ENCODE measurements at regions not wholly inside any gene's neighbourhood (a gene's known extent, or its start where the extent isn't known, plus 50 kb on each side); places are given as distances from the start of the nearest gene placed in this dataset.

GRCh38 chr16:52078716-52079655 lies 468.0 kb downstream of the TOX3 start:
- ATAC-seq (peak; percentile 47), DNase-seq (no peak)
- Histone ChIP-seq H3K27me3 (no peaks in the 10 kb centered on the region), H3K4me3 (no peak overlapping the region), H3K36me3 (replicated peaks in 1 of 2; ENCODE audit: insufficient read depth in 1 of 2, low read depth in 2 of 2) (no peaks in the 10 kb centered on the region), H3K27ac (no peak overlapping the region), H3K9me3 (no peaks in the 10 kb centered on the region), H3K4me1 (no peaks in the 10 kb centered on the region)
- 69 to 70% methylated on average over 3 of the region's 3 CpGs for WGBS, 2 donors
- TF ChIP-seq POLR2A (IDR thresholded peaks at IDR 0.05) = no peak
- TF ChIP-seq, protein P1, sequence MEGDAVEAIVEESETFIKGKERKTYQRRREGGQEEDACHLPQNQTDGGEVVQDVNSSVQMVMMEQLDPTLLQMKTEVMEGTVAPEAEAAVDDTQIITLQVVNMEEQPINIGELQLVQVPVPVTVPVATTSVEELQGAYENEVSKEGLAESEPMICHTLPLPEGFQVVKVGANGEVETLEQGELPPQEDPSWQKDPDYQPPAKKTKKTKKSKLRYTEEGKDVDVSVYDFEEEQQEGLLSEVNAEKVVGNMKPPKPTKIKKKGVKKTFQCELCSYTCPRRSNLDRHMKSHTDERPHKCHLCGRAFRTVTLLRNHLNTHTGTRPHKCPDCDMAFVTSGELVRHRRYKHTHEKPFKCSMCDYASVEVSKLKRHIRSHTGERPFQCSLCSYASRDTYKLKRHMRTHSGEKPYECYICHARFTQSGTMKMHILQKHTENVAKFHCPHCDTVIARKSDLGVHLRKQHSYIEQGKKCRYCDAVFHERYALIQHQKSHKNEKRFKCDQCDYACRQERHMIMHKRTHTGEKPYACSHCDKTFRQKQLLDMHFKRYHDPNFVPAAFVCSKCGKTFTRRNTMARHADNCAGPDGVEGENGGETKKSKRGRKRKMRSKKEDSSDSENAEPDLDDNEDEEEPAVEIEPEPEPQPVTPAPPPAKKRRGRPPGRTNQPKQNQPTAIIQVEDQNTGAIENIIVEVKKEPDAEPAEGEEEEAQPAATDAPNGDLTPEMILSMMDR (IDR thresholded peaks at IDR 0.05) = no peak
- intact Hi-C loops (cut with DNase I) = loop anchor here (10.0 kb wide), 1 partner anchor 836 kb away; no protein-coding TSS in a partner anchor

DNA sequence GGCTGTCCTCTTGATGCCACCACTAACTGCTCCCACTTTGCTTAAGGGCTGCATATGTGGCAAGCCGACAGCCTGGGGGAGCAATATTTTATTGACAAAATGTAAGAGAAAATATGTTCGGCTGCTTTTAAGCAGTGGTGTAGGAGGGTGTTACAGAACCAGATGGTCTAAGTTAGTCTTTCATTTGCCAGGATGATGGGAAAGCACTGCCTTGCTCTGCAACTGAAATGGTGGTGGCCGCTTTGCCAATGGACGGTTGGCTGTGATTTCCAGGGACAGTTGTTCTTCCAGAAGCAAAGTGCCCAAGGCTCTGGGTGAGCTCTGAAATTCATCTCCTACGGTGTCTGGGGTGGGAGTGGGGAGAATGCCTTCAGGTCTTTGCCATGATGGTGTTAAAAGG lies 469.3 kb downstream of the TOX3 start:
- WGBS, 2 donors = 82 to 84% methylated on average over 5 of the region's 5 CpGs

DNA sequence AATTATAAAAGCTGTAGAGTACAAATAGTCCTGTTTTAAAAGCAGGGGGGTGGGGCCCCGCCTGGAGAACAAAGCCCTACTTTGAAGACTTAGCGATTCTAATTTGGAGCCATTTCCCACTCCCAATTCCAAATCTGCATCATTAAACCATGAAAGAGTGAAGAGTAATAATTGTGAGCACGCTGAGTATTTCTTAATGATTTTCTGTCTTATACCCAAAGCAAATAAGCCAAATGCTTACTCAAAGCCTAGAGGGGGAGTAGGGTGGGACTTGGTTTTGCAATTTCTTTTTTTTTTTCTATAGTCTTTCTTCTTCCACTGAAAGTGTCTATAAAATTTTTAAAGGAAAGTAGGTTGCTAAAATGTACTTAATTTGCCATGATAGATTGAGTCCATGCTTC lies 470.1 kb downstream of the TOX3 start:
- 56 to 57% methylated on average over 3 of the region's 3 CpGs for WGBS, 2 donors
- Histone ChIP-seq H3K36me3 (replicated peaks in 1 of 2; ENCODE audit: insufficient read depth in 1 of 2, low read depth in 2 of 2) (no peaks in the 10 kb centered on the region), H3K27ac (no peak overlapping the region), H3K27me3 (no peaks in the 10 kb centered on the region), H3K9me3 (no peaks in the 10 kb centered on the region), H3K4me3 (no peak overlapping the region), H3K4me1 (no peaks in the 10 kb centered on the region)
- intact Hi-C loops (cut with DNase I) = loop anchor here (10.0 kb wide), 1 partner anchor 838 kb away; no protein-coding TSS in a partner anchor
- ATAC-seq (no peak), DNase-seq (no peak)
- TF ChIP-seq, protein P1 (IDR thresholded peaks at IDR 0.05) = no peak
- no peak for TF ChIP-seq POLR2A (IDR thresholded peaks at IDR 0.05)

More for the DNA sequence above, 469.3 kb downstream of the TOX3 start:
- no peak overlapping the region for H3K4me3 ChIP-seq
- no peak for DNase-seq
- intact Hi-C loops (cut with DNase I) = loop anchor here (10.0 kb wide), 1 partner anchor 837 kb away; no protein-coding TSS in a partner anchor
- H3K9me3 ChIP-seq = no peaks in the 10 kb centered on the region
- no peaks in the 10 kb centered on the region for H3K36me3 ChIP-seq (replicated peaks in 1 of 2; ENCODE audit: insufficient read depth in 1 of 2, low read depth in 2 of 2)
- no peak overlapping the region for H3K27ac ChIP-seq
- H3K4me1 ChIP-seq = no peaks in the 10 kb centered on the region
- H3K27me3 ChIP-seq = no peaks in the 10 kb centered on the region
- TF ChIP-seq POLR2A (IDR thresholded peaks at IDR 0.05) = no peak
- TF ChIP-seq, protein P1 (IDR thresholded peaks at IDR 0.05) = no peak
- no peak for ATAC-seq

DNA sequence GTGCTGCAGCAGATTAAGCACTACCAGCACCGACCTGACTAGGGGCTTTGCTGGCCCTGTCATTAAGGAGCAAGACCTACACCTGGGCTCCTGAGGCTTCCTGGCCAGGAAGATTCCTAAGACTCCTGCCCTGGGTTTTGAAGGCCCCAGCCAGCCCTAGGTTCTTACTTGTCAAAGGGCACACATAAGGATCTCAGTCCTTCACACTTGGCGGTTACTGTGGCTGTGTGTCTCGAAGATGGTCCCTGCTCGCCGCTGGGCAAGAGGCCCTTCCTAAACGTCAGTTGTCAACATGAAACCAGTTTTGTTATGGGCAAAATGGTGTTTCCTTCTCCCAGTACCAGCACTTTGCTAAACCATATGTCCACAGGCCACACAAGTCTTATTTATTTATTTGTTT lies 470.6 kb downstream of the TOX3 start:
- TF ChIP-seq, protein P1 (IDR thresholded peaks at IDR 0.05) = no peak
- no peak for TF ChIP-seq POLR2A (IDR thresholded peaks at IDR 0.05)
- intact Hi-C loops (cut with DNase I) = loop anchor here (10.0 kb wide), 1 partner anchor 838 kb away; no protein-coding TSS in a partner anchor
- no peaks in the 10 kb centered on the region for H3K4me1 ChIP-seq

More for the DNA sequence above, 470.6 kb downstream of the TOX3 start:
- DNase-seq (no peak), ATAC-seq (no peak)
- H3K9me3 ChIP-seq = no peaks in the 10 kb centered on the region
- no peaks in the 10 kb centered on the region for H3K36me3 ChIP-seq (replicated peaks in 1 of 2; ENCODE audit: insufficient read depth in 1 of 2, low read depth in 2 of 2)
- H3K27ac ChIP-seq = no peak overlapping the region
- 82 to 88% methylated on average over 6 of the region's 6 CpGs for WGBS, 2 donors
- no peaks in the 10 kb centered on the region for H3K27me3 ChIP-seq
- H3K4me3 ChIP-seq = no peak overlapping the region
